ENCODE measurements at regions not wholly inside any gene's neighbourhood (a gene's known extent, or its start where the extent isn't known, plus 50 kb on each side); places are given as distances from the start of the nearest gene placed in this dataset.

GRCh38 chr2:105470979-105471378 is 72.1 kb upstream of the FHL2 start:
- TF ChIP-seq, protein P1, sequence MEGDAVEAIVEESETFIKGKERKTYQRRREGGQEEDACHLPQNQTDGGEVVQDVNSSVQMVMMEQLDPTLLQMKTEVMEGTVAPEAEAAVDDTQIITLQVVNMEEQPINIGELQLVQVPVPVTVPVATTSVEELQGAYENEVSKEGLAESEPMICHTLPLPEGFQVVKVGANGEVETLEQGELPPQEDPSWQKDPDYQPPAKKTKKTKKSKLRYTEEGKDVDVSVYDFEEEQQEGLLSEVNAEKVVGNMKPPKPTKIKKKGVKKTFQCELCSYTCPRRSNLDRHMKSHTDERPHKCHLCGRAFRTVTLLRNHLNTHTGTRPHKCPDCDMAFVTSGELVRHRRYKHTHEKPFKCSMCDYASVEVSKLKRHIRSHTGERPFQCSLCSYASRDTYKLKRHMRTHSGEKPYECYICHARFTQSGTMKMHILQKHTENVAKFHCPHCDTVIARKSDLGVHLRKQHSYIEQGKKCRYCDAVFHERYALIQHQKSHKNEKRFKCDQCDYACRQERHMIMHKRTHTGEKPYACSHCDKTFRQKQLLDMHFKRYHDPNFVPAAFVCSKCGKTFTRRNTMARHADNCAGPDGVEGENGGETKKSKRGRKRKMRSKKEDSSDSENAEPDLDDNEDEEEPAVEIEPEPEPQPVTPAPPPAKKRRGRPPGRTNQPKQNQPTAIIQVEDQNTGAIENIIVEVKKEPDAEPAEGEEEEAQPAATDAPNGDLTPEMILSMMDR (IDR thresholded peaks at IDR 0.05), result no peak
- TF ChIP-seq EP300 (IDR thresholded peaks at IDR 0.05) (no peak), POLR2A (IDR thresholded peaks at IDR 0.05) (no peak)
